SU-DHL-6 (cell line): ENCODE measurements at regions not wholly inside any gene's neighbourhood (a gene's known extent, or its start where the extent isn't known, plus 50 kb on each side); places are given as distances from the start of the nearest gene placed in this dataset.

Experiments
- H2AFZ ChIP-seq: fragments of 200-600 bp; sonication (generic); 2 replicates; pipeline ENCODE4 v1.6.1; 2014; ENCODE audit warnings: low read depth, mild to moderate bottlenecking, moderate library complexity, mixed read lengths, antibody characterized with exemption, low read length; ENCODE audit not compliant: severe bottlenecking
- H3F3A ChIP-seq: fragments of 200-600 bp; shearing (Covaris generic); 2 replicates; pipeline ENCODE4 v1.6.0; 2016; ENCODE audit warnings: antibody characterized with exemption, mild to moderate bottlenecking; ENCODE audit not compliant: insufficient read depth
- H3K27ac ChIP-seq: fragments of 200-600 bp; sonication (generic); 2 replicates; pipeline ENCODE4 v1.5.1; 2016; ENCODE audit warnings: low read depth, mild to moderate bottlenecking, low read length, moderate library complexity, mixed read lengths
- H3K27me3 ChIP-seq: fragments of 200-600 bp; sonication (generic), shearing (Covaris generic); 2 replicates; pipeline ENCODE4 v1.6.0; 2014; ENCODE audit warnings: mild to moderate bottlenecking, low read length
- H3K36me3 ChIP-seq: fragments of 200-600 bp; sonication (generic); 2 replicates; pipeline ENCODE4 v1.6.1; 2014; ENCODE audit warnings: mild to moderate bottlenecking, low read length, mixed read lengths
- H3K4me2 ChIP-seq: fragments of 300-600, 200-600 bp; shearing (Covaris generic), sonication (generic); 2 replicates; pipeline ENCODE4 v1.6.0; 2014; ENCODE audit warnings: low read length, low read depth, mild to moderate bottlenecking; ENCODE audit not compliant: poor library complexity, severe bottlenecking
- H3K4me3 ChIP-seq: fragments of 200-600 bp; sonication (generic); 2 replicates; pipeline ENCODE4 v1.5.1; 2014; ENCODE audit warnings: antibody characterized with exemption, low read length, mild to moderate bottlenecking, mixed read lengths; ENCODE audit not compliant: insufficient read depth, poor library complexity, severe bottlenecking
- H3K79me2 ChIP-seq: fragments of 200-600 bp; sonication (generic); 2 replicates; pipeline ENCODE4 v1.6.1; 2014; ENCODE audit warnings: mild to moderate bottlenecking, low read length, moderate library complexity; ENCODE audit not compliant: insufficient read depth
- H3K9ac ChIP-seq: fragments of 200-600 bp; sonication (generic); 2 replicates; pipeline ENCODE4 v1.7.0; 2014; ENCODE audit warnings: mild to moderate bottlenecking, low read length
- H3K9me2 ChIP-seq: fragments of 200-600 bp; sonication (generic); replicated peaks from 2 replicates; pipeline ENCODE4 v1.6.1; 2014; ENCODE audit warnings: low read length; ENCODE audit not compliant: insufficient read depth
- H3K9me3 ChIP-seq: fragments of 200-600 bp; sonication (generic); 2 replicates; pipeline ENCODE4 v1.6.1; 2014; ENCODE audit warnings: low read length, mixed read lengths; ENCODE audit not compliant: insufficient read depth
- H4K20me1 ChIP-seq: fragments of 200-600 bp; sonication (generic); 2 replicates; pipeline ENCODE4 v1.6.1; 2014; ENCODE audit warnings: low read depth, mild to moderate bottlenecking, antibody characterized with exemption, low read length, moderate library complexity, mixed read lengths
- CTCF ChIP-seq: fragments of 200-600 bp; sonication (generic); IDR thresholded peaks from one replicate; pipeline ENCODE4 v1.5.1; 2017; ENCODE audit warnings: antibody characterized with exemption, mild to moderate bottlenecking, low read length, moderate library complexity; ENCODE audit not compliant: insufficient read depth, poor library complexity, severe bottlenecking
- EZH2phosphoT487 ChIP-seq: fragments of 200-600 bp; sonication (generic), shearing (Covaris generic); conservative IDR thresholded peaks from 2 replicates; pipeline ENCODE4 v1.6.1; 2018; ENCODE audit warnings: mild to moderate bottlenecking, antibody characterized with exemption, low read length, moderate library complexity, mixed read lengths

DNA sequence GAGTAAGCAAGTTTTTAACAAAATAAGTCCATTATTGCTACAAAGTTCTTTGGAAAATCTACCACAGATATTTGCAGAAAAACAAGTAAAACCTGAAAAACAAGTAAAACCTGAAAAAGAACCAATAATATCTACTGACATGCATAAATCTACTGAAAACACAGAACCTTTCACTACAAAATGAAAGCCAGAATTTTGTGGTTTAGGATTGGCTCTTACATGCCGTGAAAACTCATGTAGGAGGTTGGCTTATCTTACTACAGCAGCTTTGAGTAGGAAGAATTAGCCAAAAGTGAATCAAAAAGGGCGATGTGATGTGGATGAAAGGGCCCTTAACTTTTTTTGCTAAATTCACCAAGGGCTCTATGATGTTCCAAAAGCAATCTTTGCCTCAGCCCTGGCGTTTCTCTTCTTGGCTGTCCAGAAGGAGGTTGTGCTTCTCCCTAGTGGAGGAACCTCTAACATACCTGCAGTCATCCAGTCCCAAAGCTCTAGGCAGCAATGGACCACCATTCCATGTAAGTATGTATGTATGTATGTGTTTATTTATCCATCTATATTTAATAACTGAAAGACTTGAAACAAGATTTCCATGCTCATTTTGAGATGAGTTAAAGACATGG, 93.5 kb upstream of the ZNF804B start:
- 0 out of 2 replicates have a peak, but pooled peaks cover 5% of the 10 kb centered on the region for H3K27me3 ChIP-seq
- H4K20me1 ChIP-seq: no peaks in the 10 kb centered on the region
- no peak overlapping the region for H3K4me2 ChIP-seq
- H3K9me2 ChIP-seq: 0 out of 2 replicates have a peak, but pooled peaks cover 6% of the 10 kb centered on the region
- H3K27ac ChIP-seq: no peak overlapping the region
- no peak overlapping the region for H3K4me3 ChIP-seq
- no peak overlapping the region for H3K9ac ChIP-seq
- no peaks in the 10 kb centered on the region for H3K36me3 ChIP-seq
- no peaks in the 10 kb centered on the region for H3F3A ChIP-seq
- H3K9me3 ChIP-seq: no peaks in the 10 kb centered on the region
- H2AFZ ChIP-seq: no peak overlapping the region
- H3K79me2 ChIP-seq: no peaks in the 10 kb centered on the region
- no peak for TF ChIP-seq CTCF
- TF ChIP-seq EZH2phosphoT487: no peak

DNA sequence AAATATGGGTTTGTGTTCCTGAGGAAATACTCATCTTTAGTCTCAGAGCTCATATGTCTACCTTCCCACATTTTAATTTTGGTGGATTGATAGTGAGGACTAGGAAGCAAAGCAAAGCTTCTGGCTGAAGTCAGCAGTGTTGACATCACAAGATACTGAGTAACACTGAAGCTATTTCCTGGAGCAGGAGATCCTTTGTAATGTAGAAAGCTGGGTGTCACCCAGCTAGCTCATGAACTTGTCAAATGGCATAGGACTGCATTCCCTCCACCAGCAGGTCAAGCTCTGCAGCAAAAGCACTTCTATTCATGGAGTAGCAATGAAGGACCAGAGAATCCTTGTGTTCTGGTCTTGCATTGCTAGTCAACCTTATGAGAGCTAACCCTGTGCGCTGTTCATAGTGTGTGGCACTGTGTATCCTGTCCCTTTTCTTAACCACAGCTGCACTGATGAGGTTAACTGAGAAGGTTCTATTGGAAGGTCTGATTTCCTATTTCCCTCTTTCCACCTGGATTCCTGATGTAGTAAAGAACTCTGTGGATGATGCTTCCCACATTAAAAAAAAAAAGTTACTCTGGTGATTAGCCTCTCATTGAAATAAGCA, 94.8 kb upstream of the ZNF804B start:
- Histone ChIP-seq H3K4me2 (no peak overlapping the region), H2AFZ (no peak overlapping the region), H4K20me1 (no peaks in the 10 kb centered on the region), H3K79me2 (no peaks in the 10 kb centered on the region), H3K27me3 (no peaks in the 10 kb centered on the region), H3K9me2 (no peaks in the 10 kb centered on the region), H3K9ac (no peak overlapping the region), H3K9me3 (no peaks in the 10 kb centered on the region), H3K27ac (no peak overlapping the region), H3F3A (no peaks in the 10 kb centered on the region), H3K4me3 (no peak overlapping the region), H3K36me3 (no peaks in the 10 kb centered on the region)
- no peak for TF ChIP-seq EZH2phosphoT487
- no peak for TF ChIP-seq CTCF

- H3K27ac ChIP-seq: no peak overlapping the region
- H3K4me2 ChIP-seq: no peak overlapping the region
- no peaks in the 10 kb centered on the region for H3K9me2 ChIP-seq
- H3K9ac ChIP-seq: no peak overlapping the region
- H3K79me2 ChIP-seq: no peaks in the 10 kb centered on the region
- TF ChIP-seq EZH2phosphoT487 (no peak), CTCF (no peak)
- H4K20me1 ChIP-seq: no peaks in the 10 kb centered on the region
- no peaks in the 10 kb centered on the region for H3F3A ChIP-seq
- no peaks in the 10 kb centered on the region for H3K27me3 ChIP-seq
- H3K4me3 ChIP-seq: no peak overlapping the region
- no peak overlapping the region for H2AFZ ChIP-seq
- H3K9me3 ChIP-seq: no peaks in the 10 kb centered on the region
- no peaks in the 10 kb centered on the region for H3K36me3 ChIP-seq
These were observed 97.6 kb upstream of the ZNF804B start for GRCh38 chr7:88661921-88662320.
